ENCODE measurements at regions not wholly inside any gene's neighbourhood (a gene's known extent, or its start where the extent isn't known, plus 50 kb on each side); places are given as distances from the start of the nearest gene placed in this dataset.
"Not testable (repeated sequence)": the region's sequence is repeated elsewhere in the genome, so short reads cannot be mapped to it uniquely, and the experiment has no call there.

DNA sequence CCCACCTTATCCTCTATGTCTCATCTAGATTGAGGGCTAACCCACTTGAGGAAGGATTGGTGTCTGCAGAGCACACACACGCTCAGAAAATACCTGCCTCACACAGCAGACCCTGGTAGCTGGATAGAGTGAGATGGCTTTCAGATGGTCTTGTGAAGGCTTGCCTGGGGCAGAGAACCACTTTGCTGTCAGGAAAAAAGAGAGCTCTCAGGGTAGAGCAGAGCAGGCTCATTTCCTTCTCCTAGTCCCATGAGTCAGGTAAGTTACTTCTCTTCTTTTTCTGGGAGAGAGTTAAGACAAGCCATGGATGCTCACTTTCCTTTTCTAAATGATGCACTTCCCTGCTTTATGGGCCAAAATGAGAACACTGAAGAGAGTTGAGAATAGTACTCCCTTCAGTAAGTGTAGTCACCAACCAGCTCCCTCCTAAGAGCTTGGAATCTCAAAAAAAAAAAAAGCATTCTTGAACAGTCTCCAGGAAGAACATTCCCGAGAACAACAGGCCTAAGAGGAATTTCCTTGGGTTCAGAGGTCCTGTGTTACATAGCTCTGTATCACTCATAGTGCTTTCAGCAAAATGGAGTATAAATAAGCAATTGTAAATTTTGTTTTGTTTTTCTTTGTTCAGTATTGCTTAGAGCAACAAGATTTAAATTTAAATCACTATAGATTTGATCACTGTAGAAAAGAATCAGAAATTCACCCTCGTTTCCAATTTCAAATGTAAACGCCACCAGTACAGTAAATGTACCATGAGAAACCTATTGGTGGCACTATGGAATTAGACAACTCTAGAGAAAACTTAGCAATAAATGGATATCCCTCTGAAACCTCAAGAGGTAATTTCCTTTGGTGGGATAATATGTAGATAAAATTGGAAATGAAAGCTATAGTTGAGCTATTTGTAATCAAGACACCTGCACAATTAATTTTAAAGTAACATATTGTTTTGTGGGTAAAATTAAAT lies 530.3 kb downstream of the RFPL4B start:
- DNase-seq (ENCODE audit: low read depth) = peak; percentile 76
- TF ChIP-seq CTCF (IDR thresholded peaks at IDR 0.05; ENCODE audit: insufficient read depth, low read depth, low read length) = peak; percentile 12
- no peak overlapping the region for H3K4me3 ChIP-seq (ENCODE audit: low read depth, low read length)

DNA sequence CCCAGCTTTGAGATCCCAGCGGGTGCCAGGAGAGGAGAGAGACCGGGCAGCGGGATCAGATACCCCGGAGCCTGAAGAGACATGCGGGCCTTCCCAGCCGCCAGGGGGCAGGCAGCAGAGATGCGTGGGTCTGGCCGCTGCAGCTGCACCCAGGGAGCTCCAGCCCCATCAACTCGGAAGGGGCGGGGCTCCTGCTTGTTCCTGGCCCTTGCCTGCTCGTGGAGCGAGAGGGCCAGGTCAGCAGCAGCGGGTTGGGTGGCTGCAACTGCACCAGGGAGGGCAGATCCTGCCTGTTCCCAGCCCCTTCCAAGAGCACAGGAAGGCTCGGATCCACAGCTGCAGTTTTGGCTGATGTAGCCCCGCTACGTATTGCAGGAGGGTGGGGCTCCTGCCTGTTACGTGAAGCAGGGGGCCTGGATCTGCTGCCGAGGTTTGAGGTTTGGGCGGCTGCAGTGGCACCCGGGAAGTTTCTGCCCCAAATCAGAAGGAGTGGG lies 532.8 kb downstream of the RFPL4B start:
- no peak overlapping the region for H3K4me3 ChIP-seq (ENCODE audit: low read depth, low read length)
- DNase-seq (ENCODE audit: low read depth) = no peak
- no peak for TF ChIP-seq CTCF (IDR thresholded peaks at IDR 0.05; ENCODE audit: insufficient read depth, low read depth, low read length)

DNA sequence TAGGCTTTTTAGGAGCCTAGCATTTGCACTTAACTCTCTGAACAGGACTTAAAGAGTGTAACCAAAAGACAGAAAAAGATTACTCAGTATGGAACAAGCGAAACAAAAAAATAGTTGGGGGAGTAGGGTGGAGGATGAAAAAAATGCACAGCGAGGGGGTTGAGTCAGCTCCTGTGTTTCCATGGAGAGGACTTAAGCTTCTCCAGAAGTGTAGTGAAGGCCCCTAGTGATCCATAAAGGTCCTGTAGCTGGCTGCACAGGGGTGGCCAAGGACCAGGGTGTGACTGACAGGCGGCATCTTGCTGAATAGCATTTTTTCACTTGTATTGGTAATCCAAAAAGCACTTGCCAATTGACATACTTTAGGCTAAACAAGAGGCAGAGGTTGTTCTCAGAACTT lies 533.9 kb downstream of the RFPL4B start:
- no peak overlapping the region for H3K4me3 ChIP-seq (ENCODE audit: low read depth, low read length)
- TF ChIP-seq CTCF (IDR thresholded peaks at IDR 0.05; ENCODE audit: insufficient read depth, low read depth, low read length) = no peak
- peak; percentile 30 for DNase-seq (ENCODE audit: low read depth)

- no peak overlapping the region for H3K4me3 ChIP-seq (ENCODE audit: low read depth, low read length)
- TF ChIP-seq CTCF (IDR thresholded peaks at IDR 0.05; ENCODE audit: insufficient read depth, low read depth, low read length) = no peak
- no peak for DNase-seq (ENCODE audit: low read depth)
These were observed 535.0 kb downstream of the RFPL4B start for GRCh38 chr6:112881828-112882780.

GRCh38 chr6:112883095-112883494 lies 536.0 kb downstream of the RFPL4B start:
- no peak for DNase-seq (ENCODE audit: low read depth)
- H3K4me3 ChIP-seq (ENCODE audit: low read depth, low read length) = no peak overlapping the region
- no peak for TF ChIP-seq CTCF (IDR thresholded peaks at IDR 0.05; ENCODE audit: insufficient read depth, low read depth, low read length)

DNA sequence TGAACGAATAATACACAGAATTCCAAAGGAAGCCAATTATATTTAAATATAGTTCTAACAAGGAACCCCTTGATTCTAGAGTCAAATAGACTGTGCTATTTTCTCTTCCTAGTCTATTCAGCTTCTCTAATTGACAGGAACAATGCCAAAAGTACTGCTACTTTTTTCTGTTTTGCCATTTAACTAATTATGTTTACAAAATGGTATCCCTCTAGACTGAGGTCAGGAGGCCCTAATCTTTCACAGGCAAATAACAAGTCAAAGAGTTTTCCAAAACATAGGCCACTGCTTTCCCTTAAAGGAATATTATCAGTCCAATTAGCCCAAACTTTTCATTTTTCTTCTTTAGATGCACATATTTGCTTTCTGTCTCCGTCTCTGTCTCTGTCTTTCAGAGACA lies 539.3 kb downstream of the RFPL4B start:
- no peak overlapping the region for H3K4me3 ChIP-seq (ENCODE audit: low read depth, low read length)
- TF ChIP-seq CTCF (IDR thresholded peaks at IDR 0.05; ENCODE audit: insufficient read depth, low read depth, low read length) = no peak
- DNase-seq (ENCODE audit: low read depth) = peak; percentile 36

- DNase-seq (ENCODE audit: low read depth); H3K4me3 ChIP-seq (ENCODE audit: low read depth, low read length): not testable (repeated sequence)
These were observed 540.3 kb downstream of the RFPL4B start for GRCh38 chr6:112887424-112887823.

Measured in fibroblast of villous mesenchyme (primary cell).